OCI-LY1 (cell line): ENCODE measurements at regions not wholly inside any gene's neighbourhood (a gene's known extent, or its start where the extent isn't known, plus 50 kb on each side); places are given as distances from the start of the nearest gene placed in this dataset.

Experiments
- H2AFZ ChIP-seq: fragments of 200-600 bp; sonication (generic), shearing (Covaris generic); 2 replicates; pipeline ENCODE4 v1.6.0; 2014; ENCODE audit warnings: antibody characterized with exemption, mild to moderate bottlenecking, low read length
- H3F3A ChIP-seq: fragments of 200-600 bp; sonication (generic), shearing (Covaris generic); 2 replicates; pipeline ENCODE4 v1.6.0; 2014; ENCODE audit warnings: mild to moderate bottlenecking, antibody characterized with exemption, low read length, moderate library complexity; ENCODE audit not compliant: insufficient read depth
- H3K27ac ChIP-seq: fragments of 200-600 bp; sonication (generic); 2 replicates; pipeline ENCODE4 v1.5.1; 2014; ENCODE audit warnings: low read length, mixed run types, mild to moderate bottlenecking, low read depth; ENCODE audit not compliant: poor library complexity, severe bottlenecking
- H3K27me3 ChIP-seq: fragments of 200-600 bp; sonication (generic); 2 replicates; pipeline ENCODE4 v1.6.0; 2014; ENCODE audit warnings: antibody characterized with exemption, mild to moderate bottlenecking, low read length, moderate library complexity; ENCODE audit not compliant: insufficient read depth
- H3K36me3 ChIP-seq: fragments of 200-600 bp; sonication (generic); 2 replicates; pipeline ENCODE4 v1.6.1; 2014; ENCODE audit warnings: mild to moderate bottlenecking, antibody characterized with exemption, low read length, moderate library complexity, mixed read lengths; ENCODE audit not compliant: insufficient read depth
- H3K4me1 ChIP-seq: fragments of 200-600 bp; sonication (generic); 2 replicates; pipeline ENCODE4 v1.5.1; 2014; ENCODE audit warnings: mild to moderate bottlenecking, low read length, moderate library complexity; ENCODE audit not compliant: insufficient read depth, severe bottlenecking
- H3K4me2 ChIP-seq: fragments of 200-600 bp; sonication (generic), shearing (Covaris generic); 2 replicates; pipeline ENCODE4 v1.6.1; 2014; ENCODE audit warnings: low read length
- H3K4me3 ChIP-seq: fragments of 200-600 bp; sonication (generic); 2 replicates; pipeline ENCODE4 v1.5.1; 2014; ENCODE audit warnings: low read length, low read depth, mild to moderate bottlenecking, mixed read lengths; ENCODE audit not compliant: poor library complexity, severe bottlenecking
- H3K79me2 ChIP-seq: fragments of 200-600 bp; shearing (Covaris generic); 2 replicates; pipeline ENCODE4 v1.6.1; 2016; ENCODE audit warnings: mixed run types, low read length, mixed read lengths; ENCODE audit not compliant: insufficient read depth
- H3K9ac ChIP-seq: fragments of 200-600 bp; sonication (generic), shearing (Covaris generic); 2 replicates; pipeline ENCODE4 v1.6.1; 2014; ENCODE audit warnings: mild to moderate bottlenecking, low read length, mixed read lengths
- H3K9me2 ChIP-seq: fragments of 200-600 bp; sonication (generic), shearing (Covaris generic); 2 replicates; pipeline ENCODE4 v1.6.1; 2014; ENCODE audit warnings: low read depth, mild to moderate bottlenecking, low read length, mixed read lengths
- H3K9me3 ChIP-seq: fragments of 200-600 bp; shearing (Covaris generic); 2 replicates; pipeline ENCODE4 v1.6.1; 2014; ENCODE audit warnings: low read length, mixed read lengths
- H4K20me1 ChIP-seq: fragments of 200-600 bp; sonication (generic), shearing (Covaris generic); 2 replicates; pipeline ENCODE4 v1.6.0; 2016; ENCODE audit warnings: mild to moderate bottlenecking, low read length; ENCODE audit not compliant: insufficient read depth
- EZH2 ChIP-seq: fragments of 200-600 bp; sonication (generic), shearing (Covaris generic); IDR thresholded peaks from 2 replicates; pipeline ENCODE4 v1.8.0; 2017; ENCODE audit warnings: borderline replicate concordance, mixed run types, mild to moderate bottlenecking, antibody characterized with exemption, low read length, moderate library complexity, mixed read lengths
- TF ChIP-seq, protein P1 (sequence below): fragments of 200-600 bp; sonication (generic), shearing (Covaris generic); IDR thresholded peaks from 2 replicates; pipeline ENCODE4 v1.5.1; 2017; ENCODE audit warnings: mild to moderate bottlenecking, antibody characterized with exemption, low read length, moderate library complexity, mixed read lengths

DNA sequence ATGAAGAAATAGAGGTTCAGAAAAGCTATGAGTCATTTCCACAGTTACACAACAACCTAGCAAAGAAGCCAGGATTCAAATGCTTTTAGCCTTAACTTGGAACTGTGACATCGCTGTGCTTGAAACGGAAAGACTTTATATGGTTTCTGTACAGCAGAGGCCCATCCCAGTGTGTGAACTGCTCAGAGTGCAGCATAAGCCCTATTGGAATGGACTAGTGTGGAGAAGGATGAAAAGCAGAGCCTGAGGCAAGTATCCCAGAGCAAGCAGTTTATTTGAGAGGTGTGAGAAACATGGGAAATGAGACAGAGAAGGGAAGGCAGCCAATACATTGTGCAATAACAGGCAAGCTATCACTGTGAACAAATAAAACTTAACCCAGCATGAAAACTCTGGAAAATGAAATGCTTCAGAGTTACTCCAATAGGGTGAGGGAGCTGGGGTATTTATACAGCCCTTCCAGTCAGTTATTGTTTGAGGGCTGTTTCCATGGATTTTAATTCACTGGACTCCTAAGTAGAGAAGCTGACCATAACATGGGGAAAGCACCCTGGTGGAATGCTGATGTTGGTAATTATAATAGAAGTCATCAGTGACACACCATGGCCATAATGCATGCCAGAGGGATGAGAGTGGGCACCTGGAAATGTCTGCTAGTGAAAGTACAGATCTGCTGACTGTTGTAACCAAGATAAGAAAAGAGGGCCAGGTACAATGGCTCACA lies 254.0 kb upstream of the POU3F3 start:
- no peak overlapping the region for H3K27ac ChIP-seq
- no peaks in the 10 kb centered on the region for H3K4me1 ChIP-seq
- H3K4me2 ChIP-seq = no peak overlapping the region
- no peaks in the 10 kb centered on the region for H3K9me3 ChIP-seq
- no peaks in the 10 kb centered on the region for H3K79me2 ChIP-seq
- no peaks in the 10 kb centered on the region for H3K27me3 ChIP-seq
- no peaks in the 10 kb centered on the region for H3K9me2 ChIP-seq
- no peaks in the 10 kb centered on the region for H3K36me3 ChIP-seq
- no peaks in the 10 kb centered on the region for H4K20me1 ChIP-seq
- no peak for TF ChIP-seq EZH2
- TF ChIP-seq, protein P1, sequence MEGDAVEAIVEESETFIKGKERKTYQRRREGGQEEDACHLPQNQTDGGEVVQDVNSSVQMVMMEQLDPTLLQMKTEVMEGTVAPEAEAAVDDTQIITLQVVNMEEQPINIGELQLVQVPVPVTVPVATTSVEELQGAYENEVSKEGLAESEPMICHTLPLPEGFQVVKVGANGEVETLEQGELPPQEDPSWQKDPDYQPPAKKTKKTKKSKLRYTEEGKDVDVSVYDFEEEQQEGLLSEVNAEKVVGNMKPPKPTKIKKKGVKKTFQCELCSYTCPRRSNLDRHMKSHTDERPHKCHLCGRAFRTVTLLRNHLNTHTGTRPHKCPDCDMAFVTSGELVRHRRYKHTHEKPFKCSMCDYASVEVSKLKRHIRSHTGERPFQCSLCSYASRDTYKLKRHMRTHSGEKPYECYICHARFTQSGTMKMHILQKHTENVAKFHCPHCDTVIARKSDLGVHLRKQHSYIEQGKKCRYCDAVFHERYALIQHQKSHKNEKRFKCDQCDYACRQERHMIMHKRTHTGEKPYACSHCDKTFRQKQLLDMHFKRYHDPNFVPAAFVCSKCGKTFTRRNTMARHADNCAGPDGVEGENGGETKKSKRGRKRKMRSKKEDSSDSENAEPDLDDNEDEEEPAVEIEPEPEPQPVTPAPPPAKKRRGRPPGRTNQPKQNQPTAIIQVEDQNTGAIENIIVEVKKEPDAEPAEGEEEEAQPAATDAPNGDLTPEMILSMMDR = no peak
- no peak overlapping the region for H3K9ac ChIP-seq
- H2AFZ ChIP-seq = no peak overlapping the region
- H3F3A ChIP-seq = no peaks in the 10 kb centered on the region
- H3K4me3 ChIP-seq = no peak overlapping the region

DNA sequence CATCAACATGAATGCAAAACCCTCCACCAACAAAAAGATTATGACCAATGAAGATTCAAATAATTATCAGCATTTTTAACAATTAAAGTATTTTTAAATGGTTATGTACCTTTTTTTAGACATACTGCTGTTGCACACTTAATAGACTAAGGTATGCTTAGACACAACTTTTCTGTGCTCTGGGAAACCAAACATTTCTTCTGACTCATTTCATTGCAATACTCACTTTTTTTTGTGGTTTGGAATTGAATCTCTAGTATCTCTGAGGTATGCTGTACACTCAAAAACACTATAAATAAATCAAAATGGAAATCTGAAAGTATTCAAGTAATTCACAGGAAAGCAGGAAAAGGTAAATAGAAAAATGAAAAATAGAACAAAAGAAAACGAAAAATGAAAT lies 247.9 kb upstream of the POU3F3 start:
- no peak overlapping the region for H3K4me2 ChIP-seq
- H3K9me2 ChIP-seq = no peaks in the 10 kb centered on the region
- H3K79me2 ChIP-seq = no peaks in the 10 kb centered on the region
- no peaks in the 10 kb centered on the region for H4K20me1 ChIP-seq
- H3K27me3 ChIP-seq = no peaks in the 10 kb centered on the region
- no peak overlapping the region for H3K4me3 ChIP-seq
- no peaks in the 10 kb centered on the region for H3K4me1 ChIP-seq
- no peak overlapping the region for H2AFZ ChIP-seq
- no peaks in the 10 kb centered on the region for H3K36me3 ChIP-seq
- no peak overlapping the region for H3K9ac ChIP-seq
- no peak for TF ChIP-seq EZH2
- TF ChIP-seq, protein P1 = no peak
- no peak overlapping the region for H3K27ac ChIP-seq
- no peaks in the 10 kb centered on the region for H3K9me3 ChIP-seq
- no peaks in the 10 kb centered on the region for H3F3A ChIP-seq

DNA sequence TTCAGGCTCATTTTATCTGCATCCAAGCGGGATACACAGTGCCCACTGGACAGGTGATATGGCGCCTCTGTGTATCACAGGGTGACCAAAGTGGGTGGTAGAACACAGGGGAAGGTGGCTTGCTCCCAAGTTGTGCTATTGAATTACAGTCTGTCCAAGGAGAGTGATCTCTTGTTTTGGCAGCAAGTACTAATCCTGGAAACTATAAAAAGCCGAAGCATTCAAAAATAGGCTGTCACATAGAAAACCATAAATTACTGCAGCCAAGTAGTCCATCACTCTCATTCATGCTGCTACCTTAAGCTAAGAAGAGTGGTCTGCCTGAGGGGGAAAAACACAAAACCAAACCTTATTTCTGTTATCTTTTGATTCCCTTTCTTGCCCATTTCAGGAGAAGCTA lies 237.1 kb upstream of the POU3F3 start:
- H3K4me3 ChIP-seq = no peak overlapping the region
- H3K79me2 ChIP-seq = no peaks in the 10 kb centered on the region
- H3K27ac ChIP-seq = no peak overlapping the region
- no peaks in the 10 kb centered on the region for H3K27me3 ChIP-seq
- no peaks in the 10 kb centered on the region for H3K36me3 ChIP-seq
- H3K9ac ChIP-seq = no peak overlapping the region
- no peaks in the 10 kb centered on the region for H4K20me1 ChIP-seq
- no peak for TF ChIP-seq EZH2
- H3K4me2 ChIP-seq = no peak overlapping the region
- H3K9me2 ChIP-seq = no peaks in the 10 kb centered on the region
- H3K9me3 ChIP-seq = no peaks in the 10 kb centered on the region
- H2AFZ ChIP-seq = no peak overlapping the region
- H3K4me1 ChIP-seq = no peaks in the 10 kb centered on the region
- H3F3A ChIP-seq = no peaks in the 10 kb centered on the region

DNA sequence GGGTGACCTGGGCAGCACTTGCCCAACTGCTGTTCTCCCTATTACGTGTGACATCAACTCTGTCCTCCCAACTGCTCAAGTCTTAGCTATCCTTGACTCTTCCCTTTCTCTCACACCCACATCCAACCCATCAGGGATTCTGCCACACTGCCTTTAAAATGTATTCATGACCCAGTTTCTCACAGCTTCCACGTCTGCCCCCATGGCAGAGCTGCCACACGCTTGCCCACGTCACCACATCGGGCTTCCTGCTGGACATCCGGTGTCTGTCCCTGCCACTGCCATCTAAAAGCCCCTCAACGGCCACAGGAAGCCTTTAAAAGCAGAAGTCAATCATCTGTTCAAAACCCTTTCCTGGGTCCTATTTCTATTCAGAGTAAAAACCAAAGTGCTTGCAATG lies 233.1 kb upstream of the POU3F3 start:
- H3K4me2 ChIP-seq = no peak overlapping the region
- H2AFZ ChIP-seq = no peak overlapping the region
- no peaks in the 10 kb centered on the region for H3F3A ChIP-seq
- no peaks in the 10 kb centered on the region for H3K9me3 ChIP-seq
- no peak for TF ChIP-seq EZH2
- TF ChIP-seq, protein P1 = no peak
- no peaks in the 10 kb centered on the region for H3K4me1 ChIP-seq
- H3K36me3 ChIP-seq = no peaks in the 10 kb centered on the region
- no peaks in the 10 kb centered on the region for H4K20me1 ChIP-seq
- H3K79me2 ChIP-seq = no peaks in the 10 kb centered on the region
- H3K27ac ChIP-seq = no peak overlapping the region
- H3K27me3 ChIP-seq = no peaks in the 10 kb centered on the region
- no peaks in the 10 kb centered on the region for H3K9me2 ChIP-seq
- no peak overlapping the region for H3K4me3 ChIP-seq
- H3K9ac ChIP-seq = no peak overlapping the region
